Loucy (cell line): ENCODE measurements at regions not wholly inside any gene's neighbourhood (a gene's known extent, or its start where the extent isn't known, plus 50 kb on each side); places are given as distances from the start of the nearest gene placed in this dataset.

Experiments used
- H2AFZ ChIP-seq: fragments of 200-600 bp; sonication (generic); 2 replicates; pipeline ENCODE4 v1.6.0; 2016; ENCODE audit warnings: antibody characterized with exemption, mild to moderate bottlenecking, low read length, moderate library complexity
- H3F3A ChIP-seq: fragments of 200-600 bp; 2 replicates; pipeline ENCODE4 v1.6.0; 2016; ENCODE audit warnings: antibody characterized with exemption, low read depth, mild to moderate bottlenecking
- H3K27me3 ChIP-seq: fragments of 200-600 bp; sonication (generic); 2 replicates; pipeline ENCODE4 v1.6.1; 2014; ENCODE audit warnings: low read length, mild to moderate bottlenecking; ENCODE audit not compliant: insufficient read depth, poor library complexity, severe bottlenecking
- H3K36me3 ChIP-seq: fragments of 200-600 bp; sonication (generic); 2 replicates; pipeline ENCODE4 v1.6.1; 2016; ENCODE audit warnings: low read length; ENCODE audit not compliant: insufficient read depth
- H3K4me1 ChIP-seq: fragments of 200-600 bp; sonication (generic); 2 replicates; pipeline ENCODE4 v1.5.1; 2014; ENCODE audit warnings: low read length, mild to moderate bottlenecking; ENCODE audit not compliant: insufficient read depth, poor library complexity, severe bottlenecking
- H3K4me2 ChIP-seq: fragments of 200-600 bp; sonication (generic); 2 replicates; pipeline ENCODE4 v1.6.0; 2014; ENCODE audit warnings: antibody characterized with exemption, low read length, low read depth, mild to moderate bottlenecking; ENCODE audit not compliant: poor library complexity, severe bottlenecking
- H3K4me3 ChIP-seq: fragments of 200-600 bp; sonication (generic); 2 replicates; pipeline ENCODE4 v1.5.1; 2014; ENCODE audit warnings: low read length, mild to moderate bottlenecking, mixed read lengths; ENCODE audit not compliant: poor library complexity, severe bottlenecking
- H3K79me2 ChIP-seq: fragments of 200-600 bp; sonication (generic); 2 replicates; pipeline ENCODE4 v1.6.1; 2014; ENCODE audit warnings: low read length; ENCODE audit not compliant: insufficient read depth
- H3K9ac ChIP-seq: fragments of 200-600 bp; sonication (generic); 2 replicates; pipeline ENCODE4 v1.6.0; 2014; ENCODE audit warnings: mild to moderate bottlenecking, low read depth, low read length, moderate library complexity; ENCODE audit not compliant: poor library complexity, severe bottlenecking
- H3K9me2 ChIP-seq: fragments of 200-600 bp; sonication (generic); replicated peaks from 2 replicates; pipeline ENCODE4 v1.6.1; 2016; ENCODE audit warnings: low read depth, low read length, mixed read lengths
- H3K9me3 ChIP-seq: fragments of 200-600 bp; sonication (generic); 2 replicates; pipeline ENCODE4 v1.6.1; 2014; ENCODE audit warnings: mild to moderate bottlenecking, antibody characterized with exemption, low read length, low read depth; ENCODE audit not compliant: insufficient read depth
- H4K20me1 ChIP-seq: fragments of 200-600 bp; sonication (generic); 2 replicates; pipeline ENCODE4 v1.6.0; 2014; ENCODE audit warnings: antibody characterized with exemption, low read length, mild to moderate bottlenecking; ENCODE audit not compliant: insufficient read depth, poor library complexity, severe bottlenecking
- CTCF ChIP-seq: fragments of 200-600 bp; sonication (generic); conservative IDR thresholded peaks from 2 replicates; pipeline ENCODE4 v1.5.1; 2014; ENCODE audit warnings: mild to moderate bottlenecking, antibody characterized with exemption, low read length
- EZH2phosphoT487 ChIP-seq: fragments of 200-600 bp; IDR thresholded peaks from 2 replicates; pipeline ENCODE4 v1.6.1; 2018; ENCODE audit warnings: antibody characterized with exemption, mild to moderate bottlenecking, moderate library complexity, borderline replicate concordance

- Histone ChIP-seq H3F3A (no peaks in the 10 kb centered on the region), H3K9me2 (no peaks in the 10 kb centered on the region), H3K4me1 (no peaks in the 10 kb centered on the region), H2AFZ (no peak overlapping the region), H3K4me3 (no peak overlapping the region), H3K36me3 (no peaks in the 10 kb centered on the region), H3K9me3 (no peaks in the 10 kb centered on the region), H4K20me1 (no peaks in the 10 kb centered on the region), H3K9ac (no peak overlapping the region), H3K27me3 (no peaks in the 10 kb centered on the region), H3K79me2 (no peaks in the 10 kb centered on the region), H3K4me2 (no peak overlapping the region)
- no peak for TF ChIP-seq CTCF
- no peak for TF ChIP-seq EZH2phosphoT487
Measured at GRCh38 chr21:16330908-16331268, 601.1 kb downstream of the USP25 start.

GRCh38 chr21:16337266-16337665 lies 607.5 kb downstream of the USP25 start:
- Histone ChIP-seq H3K79me2 (no peaks in the 10 kb centered on the region), H3K9ac (no peak overlapping the region), H3K27me3 (no peaks in the 10 kb centered on the region), H3K4me2 (no peak overlapping the region), H3K36me3 (no peaks in the 10 kb centered on the region), H3K4me1 (no peaks in the 10 kb centered on the region), H4K20me1 (no peaks in the 10 kb centered on the region), H3K9me3 (no peaks in the 10 kb centered on the region), H2AFZ (no peak overlapping the region), H3K4me3 (no peak overlapping the region), H3K9me2 (no peaks in the 10 kb centered on the region), H3F3A (no peaks in the 10 kb centered on the region)
- TF ChIP-seq EZH2phosphoT487, result no peak
- no peak for TF ChIP-seq CTCF

DNA sequence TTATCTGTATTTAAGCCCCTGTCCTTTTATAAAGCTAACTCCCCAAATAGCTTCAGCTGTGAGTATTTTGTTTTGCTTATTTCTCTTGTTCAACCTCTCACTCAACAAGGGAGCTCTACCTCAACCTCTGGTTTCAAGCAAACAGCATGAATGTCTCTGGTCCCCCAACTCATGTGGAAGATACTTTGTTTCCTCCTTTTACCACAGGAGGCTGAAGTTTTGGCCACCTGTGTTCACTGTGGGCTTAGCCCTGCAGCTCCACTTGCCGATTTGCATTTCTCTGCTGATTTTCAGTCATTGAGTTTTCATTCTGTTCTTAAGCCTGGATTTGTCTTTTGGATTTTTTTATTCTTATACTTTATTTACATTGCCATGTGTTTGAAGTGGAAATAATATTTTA lies 613.1 kb downstream of the USP25 start:
- no peaks in the 10 kb centered on the region for H3K9me2 ChIP-seq
- TF ChIP-seq CTCF (no peak), EZH2phosphoT487 (no peak)

More for the DNA sequence above, 613.1 kb downstream of the USP25 start:
- no peaks in the 10 kb centered on the region for H3K27me3 ChIP-seq
- no peak overlapping the region for H3K4me2 ChIP-seq
- H4K20me1 ChIP-seq, result no peaks in the 10 kb centered on the region
- no peaks in the 10 kb centered on the region for H3K36me3 ChIP-seq
- no peaks in the 10 kb centered on the region for H3K4me1 ChIP-seq
- H3K9me3 ChIP-seq, result no peaks in the 10 kb centered on the region
- H3K9ac ChIP-seq, result no peak overlapping the region
- no peaks in the 10 kb centered on the region for H3F3A ChIP-seq
- H2AFZ ChIP-seq, result no peak overlapping the region
- no peaks in the 10 kb centered on the region for H3K79me2 ChIP-seq
- H3K4me3 ChIP-seq, result no peak overlapping the region
